Esophagus muscularis mucosa (tissue), 4 donors: ENCODE measurements at regions not wholly inside any gene's neighbourhood (a gene's known extent, or its start where the extent isn't known, plus 50 kb on each side); places are given as distances from the start of the nearest gene placed in this dataset.

Experiments used
- DNase-seq: peaks from one replicate; pipeline ENCODE4 v3.0.0-alpha.2; 2017; ENCODE audit errors: extremely low spot score
- H3K27ac ChIP-seq, 4 donors: fragments of 200-600 bp; sonication (generic); replicated peaks in 1 of 4; 1 replicate in 3 of 4; 2 replicates in 1 of 4; pipeline ENCODE4 v1.5.1; 2016 to 2019; ENCODE audit warnings: mild to moderate bottlenecking in 1 of 4
- H3K27me3 ChIP-seq, 4 donors: fragments of 200-600 bp; sonication (generic); one replicate each; pipeline versions ENCODE4 v1.5.1 to v1.6.0; 2016 to 2019
- H3K36me3 ChIP-seq, 4 donors: fragments of 200-600 bp; sonication (generic); one replicate each; pipeline ENCODE4 v1.5.1; 2016 to 2019
- H3K4me1 ChIP-seq, 4 donors: fragments of 200-600 bp; sonication (generic); one replicate each; pipeline ENCODE4 v1.5.1; 2016 to 2019
- H3K4me3 ChIP-seq, 4 donors: fragments of 200-600 bp; sonication (generic); 1 replicate in 2 of 4; 2 replicates in 2 of 4; pipeline ENCODE4 v1.5.1; 2016 to 2019; ENCODE audit warnings: mild to moderate bottlenecking in 4 of 4, moderate library complexity in 1 of 4
- H3K9me3 ChIP-seq, 4 donors: fragments of 200-600 bp; sonication (generic); 1 replicate in 3 of 4; 2 replicates in 1 of 4; pipeline ENCODE4 v1.5.1; 2016 to 2019
- CTCF ChIP-seq, 3 experiments: fragments of 200-600 bp in 2 of 3; fragments of 450-650 bp in 1 of 3; sonication (generic) in 2 of 3; IDR thresholded peaks; one replicate each; pipeline ENCODE4 v1.5.1; 2017 to 2019; ENCODE audit warnings: antibody characterized with exemption in 3 of 3, mild to moderate bottlenecking in 2 of 3, moderate library complexity in 1 of 3
- EP300 ChIP-seq: sonication (generic); formaldehyde crosslinking; IDR thresholded peaks from one replicate; pipeline ENCODE4 v1.6.1; 2017; ENCODE audit warnings: antibody characterized with exemption
- POLR2A ChIP-seq: fragments of 450-650 bp; IDR thresholded peaks from one replicate; pipeline ENCODE4 v1.6.1; 2017; ENCODE audit warnings: antibody characterized with exemption, moderate library complexity, mild to moderate bottlenecking, low read depth
- POLR2AphosphoS5 ChIP-seq, 2 donors: sonication (generic); formaldehyde crosslinking; IDR thresholded peaks; one replicate each; pipeline ENCODE4 v1.6.1; 2017; ENCODE audit warnings: antibody characterized with exemption in 2 of 2
- WGBS: methylation state at CpG from one replicate; pipeline ENCODE4 v1.1.5; 2018; 5-methylcytosine and 5-hydroxymethylcytosine counted together
- intact Hi-C: fragments of 100-400 bp; cut with DNase I; formaldehyde crosslinking; loops from one replicate; pipeline ENCODE4 v1.15.1; 2023

GRCh38 chr4:136740326-136740725, 792.0 kb downstream of the PCDH18 start:
- 70% methylated on average over 4 of the region's 4 CpGs for WGBS
- H3K27ac ChIP-seq: no peak overlapping the region
- no peaks in the 10 kb centered on the region for H3K9me3 ChIP-seq
- H3K36me3 ChIP-seq: no peaks in the 10 kb centered on the region
- intact Hi-C loops: no loop called here
- no peaks in the 10 kb centered on the region for H3K27me3 ChIP-seq
- DNase-seq: no peak
- no peaks in the 10 kb centered on the region for H3K4me1 ChIP-seq
- no peak overlapping the region for H3K4me3 ChIP-seq
- no peak for TF ChIP-seq POLR2A
- TF ChIP-seq EP300: no peak
- TF ChIP-seq CTCF (IDR thresholded peaks at IDR 0.05): no peak
- TF ChIP-seq POLR2AphosphoS5 (IDR thresholded peaks at IDR 0.05): no peak

GRCh38 chr4:136737066-136737465, 795.2 kb downstream of the PCDH18 start:
- intact Hi-C loops: no loop called here
- TF ChIP-seq CTCF (IDR thresholded peaks at IDR 0.05) (no peak), POLR2AphosphoS5 (IDR thresholded peaks at IDR 0.05) (no peak), EP300 (no peak), POLR2A (no peak)

GRCh38 chr4:136731025-136731424, 801.3 kb downstream of the PCDH18 start:
- Histone ChIP-seq H3K36me3 (no peaks in the 10 kb centered on the region), H3K4me1 (no peaks in the 10 kb centered on the region), H3K27me3 (no peaks in the 10 kb centered on the region), H3K27ac (no peak overlapping the region), H3K9me3 (no peaks in the 10 kb centered on the region), H3K4me3 (no peak overlapping the region)
- TF ChIP-seq POLR2A: no peak
- TF ChIP-seq CTCF (IDR thresholded peaks at IDR 0.05): no peak
- TF ChIP-seq POLR2AphosphoS5 (IDR thresholded peaks at IDR 0.05): no peak
- no peak for TF ChIP-seq EP300
- DNase-seq: no peak
- intact Hi-C loops: no loop called here

More at GRCh38 chr4:136737066-136737465, 795.2 kb downstream of the PCDH18 start:
- no peaks in the 10 kb centered on the region for H3K9me3 ChIP-seq
- H3K27me3 ChIP-seq: no peaks in the 10 kb centered on the region
- no peak overlapping the region for H3K4me3 ChIP-seq
- no peaks in the 10 kb centered on the region for H3K4me1 ChIP-seq
- no peak for DNase-seq
- H3K27ac ChIP-seq: no peak overlapping the region
- H3K36me3 ChIP-seq: no peaks in the 10 kb centered on the region

- DNase-seq: no peak
- no peaks in the 10 kb centered on the region for H3K36me3 ChIP-seq
- intact Hi-C loops: no loop called here
- TF ChIP-seq POLR2A: no peak
- no peak for TF ChIP-seq CTCF (IDR thresholded peaks at IDR 0.05)
- no peak for TF ChIP-seq POLR2AphosphoS5 (IDR thresholded peaks at IDR 0.05)
- TF ChIP-seq EP300: no peak
- no peak overlapping the region for H3K27ac ChIP-seq
- no peaks in the 10 kb centered on the region for H3K27me3 ChIP-seq
- H3K9me3 ChIP-seq: no peaks in the 10 kb centered on the region
- no peaks in the 10 kb centered on the region for H3K4me1 ChIP-seq
- 77% methylated on average over 4 of the region's 4 CpGs for WGBS
- H3K4me3 ChIP-seq: no peak overlapping the region
Observed at GRCh38 chr4:136725286-136726081, 806.8 kb downstream of the PCDH18 start.

- intact Hi-C loops: no loop called here
- Histone ChIP-seq H3K36me3 (no peaks in the 10 kb centered on the region), H3K9me3 (no peaks in the 10 kb centered on the region), H3K4me3 (no peak overlapping the region), H3K4me1 (peaks cover 0 to 8% (median 0%) of the 10 kb centered on the region in 4 donors), H3K27ac (no peak overlapping the region), H3K27me3 (no peaks in the 10 kb centered on the region)
- WGBS: 31% methylated on average over 1 of the region's 1 CpG
- no peak for TF ChIP-seq CTCF (IDR thresholded peaks at IDR 0.05)
- no peak for TF ChIP-seq EP300
- TF ChIP-seq POLR2A: no peak
- no peak for TF ChIP-seq POLR2AphosphoS5 (IDR thresholded peaks at IDR 0.05)
- DNase-seq: no peak
Observed at GRCh38 chr4:136713140-136713539, 819.2 kb downstream of the PCDH18 start.
